GM19238 (cell line): ENCODE measurements at regions not wholly inside any gene's neighbourhood (a gene's known extent, or its start where the extent isn't known, plus 50 kb on each side); places are given as distances from the start of the nearest gene placed in this dataset.

ENCODE experiments used
- DNase-seq: peaks from one replicate; pipeline ENCODE4 v3.0.0; 2011; ENCODE audit warnings: low spot score; ENCODE audit not compliant: insufficient read length

GRCh38 chr16:20259541-20259940 is 67.8 kb downstream of the GP2 start:
- no peak for DNase-seq

DNA sequence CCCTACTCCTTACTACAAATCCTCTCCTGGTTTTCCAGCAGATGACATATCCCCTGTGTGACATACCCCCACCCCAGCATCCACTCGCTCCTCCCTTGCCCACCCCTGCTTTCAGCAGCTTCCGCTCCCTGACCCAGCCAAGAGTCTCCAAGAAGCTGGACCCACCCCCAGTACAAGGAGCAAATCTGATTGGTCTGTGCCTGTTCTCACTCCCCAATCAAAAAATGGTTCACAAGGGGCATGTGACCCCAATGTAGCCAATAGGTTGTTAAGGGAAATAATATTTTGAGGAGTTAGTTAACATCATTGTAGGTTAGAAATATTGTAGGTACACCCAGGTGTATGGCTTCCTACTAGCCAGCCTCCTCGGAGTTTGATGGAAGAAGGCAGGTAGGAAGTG is 70.1 kb downstream of the GP2 start:
- DNase-seq = no peak

GRCh38 chr16:20255002-20255401 is 72.3 kb downstream of the GP2 start:
- no peak for DNase-seq

DNA sequence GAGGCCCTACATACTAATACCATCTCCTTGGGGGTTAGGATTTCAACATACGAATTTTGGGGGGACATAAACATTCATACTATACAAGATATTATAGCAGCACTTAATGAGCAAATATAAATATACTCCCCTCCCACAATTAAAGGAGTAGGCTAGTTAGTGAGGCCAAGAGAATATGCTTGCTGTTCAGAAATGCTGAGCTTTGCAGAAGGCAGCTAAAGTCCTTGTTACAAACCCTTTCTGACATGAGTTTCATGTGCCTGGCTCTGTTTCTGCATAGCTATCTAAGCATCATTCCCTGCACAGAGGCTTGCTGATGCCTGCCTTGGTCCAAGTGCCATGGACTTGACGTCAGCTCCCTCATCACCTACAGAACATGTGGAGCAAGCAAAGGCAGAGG is 73.5 kb downstream of the GP2 start:
- no peak for DNase-seq

DNA sequence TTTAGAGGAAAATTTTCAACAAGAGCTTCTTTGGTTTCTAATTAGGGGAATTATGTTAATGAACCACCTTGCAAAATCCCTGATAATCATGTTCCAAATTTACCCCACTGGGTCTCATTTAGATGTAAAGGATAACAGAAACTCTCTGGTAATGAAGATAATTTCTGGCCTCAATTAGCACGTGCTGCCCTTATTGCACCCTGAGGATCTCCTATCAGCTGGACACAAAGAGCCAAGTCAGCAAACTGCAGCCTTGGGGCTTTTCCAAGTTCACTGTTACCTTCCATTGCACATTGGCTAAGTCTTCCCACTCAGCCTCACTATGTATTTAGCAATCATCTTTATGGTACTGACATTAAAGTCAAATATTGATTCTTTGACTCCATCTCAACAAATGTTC is 78.1 kb downstream of the GP2 start:
- DNase-seq = no peak

- no peak for DNase-seq
Measured at GRCh38 chr16:20247076-20247475, 80.2 kb downstream of the GP2 start.

DNA sequence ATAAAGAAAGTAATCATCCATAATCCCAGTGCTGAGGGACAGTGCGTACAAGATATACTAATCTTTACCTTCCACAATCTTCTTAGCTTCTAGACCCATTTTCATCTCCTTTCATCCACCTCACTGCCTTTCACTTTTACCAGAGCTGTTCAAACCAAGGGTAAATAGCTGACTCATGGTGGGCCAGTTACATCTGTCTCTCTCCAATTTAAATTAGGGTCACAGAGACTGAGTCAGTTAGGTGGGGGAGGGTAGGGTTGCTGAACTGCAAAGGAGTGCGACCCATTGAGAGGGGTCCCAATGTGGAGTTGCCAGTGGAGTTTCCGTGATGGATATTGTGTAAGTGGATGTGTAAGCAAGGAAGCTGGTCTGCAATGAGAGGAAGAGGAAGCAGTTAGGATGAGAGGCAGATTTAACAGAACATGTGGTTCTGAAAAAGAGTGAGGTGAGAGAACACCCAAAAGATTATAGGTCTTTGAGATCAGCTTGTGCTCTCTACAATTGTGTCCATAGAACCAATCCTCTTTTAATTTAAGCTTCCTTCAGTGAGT is 83.5 kb downstream of the GP2 start:
- DNase-seq = no peak

GRCh38 chr16:20242568-20243255 is 84.6 kb downstream of the GP2 start:
- no peak for DNase-seq

- no peak for DNase-seq
Measured at GRCh38 chr16:20241321-20241720, 86.0 kb downstream of the GP2 start.

DNA sequence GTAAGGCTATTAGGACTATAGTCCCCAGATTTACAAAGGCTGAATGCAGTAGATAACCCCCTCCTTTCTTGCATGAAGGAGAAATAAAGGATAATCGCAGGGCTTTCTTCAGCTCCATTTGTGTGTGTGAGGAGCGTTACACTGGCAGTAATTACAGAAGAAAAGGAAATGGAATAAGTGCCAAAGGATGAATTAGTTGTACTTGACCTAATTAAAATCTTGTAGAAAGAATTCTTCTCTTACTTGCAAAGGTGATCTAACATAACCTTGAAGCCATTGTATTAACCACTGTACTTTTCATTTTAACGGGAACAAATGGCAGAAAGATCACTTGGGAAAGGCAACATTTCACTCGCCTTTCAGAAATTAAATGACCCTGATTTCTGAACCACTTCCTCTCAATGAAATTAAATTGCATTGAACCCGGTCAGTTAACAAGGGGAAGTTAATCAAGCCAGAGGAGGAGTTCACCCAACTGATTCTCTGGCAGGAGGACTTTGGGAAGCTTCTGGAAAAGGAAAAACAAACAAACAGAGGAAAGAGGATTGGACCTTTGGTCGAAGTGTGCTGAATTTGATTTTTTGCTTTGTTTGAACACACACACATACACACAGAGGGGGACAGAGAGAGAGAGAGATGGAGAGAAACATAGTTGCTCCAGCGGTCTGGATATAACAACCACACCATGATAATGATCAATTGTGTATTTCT is 90.6 kb downstream of the GP2 start:
- no peak for DNase-seq

DNA sequence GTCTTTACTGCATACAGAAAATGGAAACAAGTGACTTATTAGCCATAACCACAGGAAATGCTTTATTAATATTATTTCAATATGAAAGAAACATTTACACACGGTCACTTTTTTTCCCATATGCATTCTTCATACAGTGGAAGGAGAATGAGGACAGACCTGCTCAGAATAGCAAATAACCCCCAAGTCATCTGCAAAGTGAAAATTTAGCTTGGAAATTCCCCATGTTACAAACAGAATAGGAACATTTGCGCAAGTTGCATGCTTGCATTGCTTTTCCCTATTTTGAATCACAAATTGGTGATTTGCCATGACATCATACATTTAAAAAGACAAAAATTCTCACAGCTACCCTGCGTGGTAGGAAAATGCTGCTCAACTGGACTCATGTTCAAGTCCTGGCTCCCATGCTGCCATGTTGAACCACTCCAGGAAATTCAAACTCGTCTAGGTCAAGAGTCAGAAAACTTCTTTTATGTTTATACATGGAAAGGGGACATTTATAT is 102.0 kb downstream of the GP2 start:
- no peak for DNase-seq

GRCh38 chr16:20221208-20221607 is 106.1 kb downstream of the GP2 start:
- no peak for DNase-seq

- no peak for DNase-seq
Measured at GRCh38 chr16:20218093-20218492, 109.2 kb downstream of the GP2 start.

GRCh38 chr16:20216591-20217217 is 110.6 kb downstream of the GP2 start:
- DNase-seq = no peak

DNA sequence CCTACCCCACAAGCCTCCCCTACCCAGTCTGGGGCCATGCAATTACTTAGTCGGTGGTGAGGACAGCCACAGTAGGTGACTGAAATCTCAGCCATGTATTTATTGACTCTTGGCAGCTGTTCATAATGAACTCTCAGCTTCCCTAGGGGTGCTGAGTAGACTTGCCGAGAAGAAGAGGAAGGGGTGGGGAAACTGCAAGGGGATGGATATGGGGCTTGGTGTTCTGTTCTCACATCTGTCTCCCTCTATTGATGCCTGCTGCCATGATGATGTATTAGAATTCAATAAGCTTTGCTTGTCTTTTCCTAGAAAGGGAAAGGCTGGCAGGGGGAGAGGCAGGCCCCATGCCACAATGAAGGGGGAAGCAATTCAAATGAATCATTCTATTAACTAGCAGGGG is 112.9 kb downstream of the GP2 start:
- DNase-seq = no peak

DNA sequence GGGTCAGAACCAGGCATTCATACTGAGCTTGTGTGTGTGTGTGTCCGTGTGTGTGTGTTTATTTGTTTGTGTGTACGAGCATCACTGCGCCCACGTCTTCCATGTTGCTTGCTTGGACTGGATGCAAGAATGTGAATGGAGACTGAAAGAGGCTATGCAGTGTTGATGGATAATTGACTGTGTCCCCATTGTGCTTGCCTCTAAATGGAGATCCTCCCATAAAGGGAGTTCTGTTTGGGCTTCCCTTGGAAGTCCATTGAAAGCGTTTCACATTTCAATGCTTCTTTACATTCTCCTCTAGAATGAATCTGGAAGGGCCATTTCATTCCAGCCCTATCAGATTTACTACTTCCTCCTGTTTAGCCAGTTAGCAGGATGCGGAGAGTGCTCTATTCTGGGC is 124.0 kb downstream of the GP2 start:
- no peak for DNase-seq

GRCh38 chr16:20202747-20203146 is 124.6 kb downstream of the GP2 start:
- DNase-seq = no peak

GRCh38 chr16:20192801-20193200 is 119.1 kb upstream of the GPR139 start:
- no peak for DNase-seq

DNA sequence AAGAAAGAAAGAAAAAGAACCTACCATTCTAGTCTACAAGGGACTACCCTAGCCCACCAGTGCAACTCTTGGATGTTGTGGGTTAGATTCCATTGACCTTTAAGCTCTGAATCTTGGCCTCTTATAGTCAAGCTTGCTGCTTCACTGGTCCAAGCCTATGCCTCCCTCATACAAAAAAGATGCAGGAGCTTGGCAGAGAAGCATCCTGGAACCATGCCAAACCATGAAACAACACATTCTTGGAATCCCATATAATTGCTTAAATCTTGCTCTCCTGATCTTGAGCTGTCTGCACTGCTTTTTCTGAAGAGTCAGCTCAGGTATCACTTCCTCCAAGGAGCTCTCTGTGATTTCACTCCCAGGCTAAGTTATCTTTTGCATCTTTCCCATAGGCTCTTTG is 117.9 kb upstream of the GPR139 start:
- DNase-seq = no peak

DNA sequence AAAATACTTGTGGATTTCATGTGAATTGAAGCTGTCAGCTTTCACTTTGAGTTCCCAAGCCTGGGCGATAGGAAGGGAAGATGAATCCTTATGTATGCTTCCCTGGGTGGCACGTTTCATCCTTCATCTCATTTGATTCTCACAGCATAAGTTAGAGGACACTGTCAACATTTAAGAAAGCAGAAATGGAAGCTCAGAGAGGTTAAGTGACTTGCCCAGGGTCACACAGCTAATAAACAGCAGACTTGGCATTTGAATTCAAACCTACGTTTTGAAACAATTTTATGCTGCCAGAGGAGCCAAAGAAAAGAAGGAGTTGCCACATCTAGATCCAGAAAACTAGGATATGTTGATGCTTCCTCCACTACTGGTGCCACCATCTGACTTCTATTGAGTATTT is 108.3 kb upstream of the GPR139 start:
- no peak for DNase-seq

DNA sequence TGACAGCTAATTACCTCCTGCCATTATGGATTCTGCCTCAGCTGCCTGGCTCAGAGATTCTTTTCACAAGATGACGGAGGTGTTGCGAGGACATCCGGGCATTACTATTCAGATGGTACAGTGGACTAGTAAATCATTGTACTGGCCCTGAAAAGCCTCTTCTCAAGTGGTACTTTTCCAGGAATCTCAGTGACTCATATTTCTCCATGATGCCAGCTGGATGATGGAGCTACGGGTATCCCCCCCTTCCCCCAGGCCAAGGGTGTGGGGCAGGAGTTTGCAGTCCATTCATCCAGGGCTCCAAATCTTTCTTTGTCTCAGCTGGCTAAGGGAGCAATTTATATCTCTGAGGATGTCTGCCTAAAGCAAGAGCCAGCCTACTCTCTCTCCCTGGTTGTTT is 107.7 kb upstream of the GPR139 start:
- DNase-seq = no peak

DNA sequence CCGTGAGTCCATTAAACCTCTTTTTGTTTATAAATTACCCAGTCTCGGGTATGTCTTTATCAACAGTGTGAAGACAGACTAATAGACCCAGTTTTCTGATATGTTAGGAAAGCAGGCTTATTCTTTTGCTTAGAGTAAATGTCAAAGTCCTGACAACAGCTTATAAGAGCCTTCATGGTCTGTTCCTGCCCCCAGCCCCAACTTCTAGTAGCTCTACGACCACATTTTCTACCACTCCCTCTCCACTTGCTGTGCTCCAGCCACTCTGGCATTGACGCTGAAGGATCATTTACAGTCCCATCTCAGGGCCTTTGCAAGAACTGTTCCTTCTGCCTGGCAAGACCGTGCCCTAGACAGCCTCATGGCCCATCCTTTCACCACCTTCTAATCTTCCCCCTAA is 104.6 kb upstream of the GPR139 start:
- no peak for DNase-seq
